LHCN-M2 (cell line): ENCODE measurements at regions not wholly inside any gene's neighbourhood (a gene's known extent, or its start where the extent isn't known, plus 50 kb on each side); places are given as distances from the start of the nearest gene placed in this dataset.
A peak's percentile ranks its signal among the peaks of the same experiment; 100 is the strongest.

ENCODE experiments used
- DNase-seq: peaks from one replicate; pipeline ENCODE4 v3.0.0-alpha.2; 2012; ENCODE audit warnings: low read depth

DNA sequence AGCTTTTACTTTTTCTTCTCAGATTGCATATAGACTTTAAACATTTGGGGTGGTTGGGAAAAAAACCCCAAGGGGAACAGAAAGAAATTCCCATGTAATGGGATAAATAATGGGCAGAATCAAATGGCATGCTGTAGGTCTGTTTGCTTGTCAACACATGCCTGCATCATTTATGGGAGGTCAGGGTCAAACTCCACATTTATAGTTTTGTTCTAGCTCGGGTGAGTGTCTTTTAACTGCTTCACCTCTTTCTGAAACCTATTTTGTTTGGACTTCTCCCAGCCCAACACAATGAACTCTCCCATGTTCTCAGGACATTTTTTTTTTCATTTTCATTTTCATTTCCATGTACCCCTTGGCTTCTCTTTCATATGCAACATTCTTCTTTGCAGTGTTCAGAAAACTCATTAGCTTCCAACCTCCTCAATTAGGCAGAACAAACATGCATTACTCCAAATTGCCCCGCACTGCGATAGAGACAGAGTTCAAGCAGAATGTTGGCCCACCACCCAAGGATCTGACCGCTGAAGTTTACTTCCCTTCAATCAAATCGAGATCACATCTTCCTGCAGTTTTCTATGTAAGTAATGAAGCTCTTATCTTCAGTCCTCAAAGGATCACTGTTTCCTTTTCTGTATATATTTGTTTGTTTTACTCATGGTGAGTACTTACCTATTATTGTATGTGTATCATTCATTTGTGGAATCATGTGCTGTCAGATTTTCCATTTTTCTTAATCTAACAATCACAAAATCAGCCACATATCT lies 354.6 kb downstream of the ZSWIM6 start:
- DNase-seq = no peak

DNA sequence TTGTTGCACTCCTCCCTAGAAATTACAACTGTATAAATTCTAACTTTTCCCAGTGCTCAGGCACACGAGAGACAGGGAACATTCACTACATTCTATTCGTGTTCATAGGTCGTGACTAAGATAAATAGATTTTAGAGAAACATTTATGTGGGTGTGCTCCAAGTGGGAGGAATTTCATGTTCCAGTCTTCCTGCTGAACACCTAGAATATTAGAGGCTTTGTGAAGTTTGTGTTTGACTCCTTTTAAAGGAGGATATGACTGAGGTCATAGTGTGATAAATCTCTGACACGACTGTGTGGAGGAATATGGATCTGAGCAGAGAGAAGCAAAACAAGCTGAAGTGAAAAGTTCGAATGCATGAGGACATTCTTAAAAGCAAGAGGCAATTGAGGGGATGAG lies 355.3 kb downstream of the ZSWIM6 start:
- DNase-seq = no peak

DNA sequence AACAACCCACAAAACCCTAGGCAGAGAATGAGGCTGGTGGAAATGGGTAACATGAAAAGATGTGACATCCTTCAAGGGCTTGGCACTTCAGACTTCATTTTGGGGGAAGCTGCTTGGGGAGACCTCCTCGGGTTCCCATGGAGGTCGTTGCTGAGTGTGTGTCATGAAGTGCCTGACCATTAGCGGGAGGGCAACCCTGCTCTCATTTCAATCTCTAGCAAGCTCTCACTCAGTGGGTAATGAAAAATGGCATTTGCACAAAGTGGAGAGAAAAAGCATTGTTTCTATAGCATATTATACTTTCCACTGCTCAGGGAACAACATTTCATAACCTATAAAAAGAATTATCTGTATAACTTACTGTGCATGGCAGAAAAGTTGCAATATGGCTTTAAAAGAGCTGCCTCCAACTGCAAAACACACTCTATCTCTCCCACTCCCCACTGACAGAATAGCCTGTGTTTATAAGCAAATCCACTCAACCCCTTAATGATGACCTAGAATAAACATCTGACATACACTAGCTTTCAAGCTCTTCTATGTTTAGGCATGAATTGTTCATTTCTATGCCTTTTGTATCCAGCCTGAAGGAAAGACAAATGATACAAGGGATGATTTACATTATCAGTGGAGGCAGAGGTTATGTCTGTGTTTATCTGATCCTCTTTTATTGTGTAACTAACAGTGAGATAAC lies 357.2 kb downstream of the ZSWIM6 start:
- DNase-seq = no peak

DNA sequence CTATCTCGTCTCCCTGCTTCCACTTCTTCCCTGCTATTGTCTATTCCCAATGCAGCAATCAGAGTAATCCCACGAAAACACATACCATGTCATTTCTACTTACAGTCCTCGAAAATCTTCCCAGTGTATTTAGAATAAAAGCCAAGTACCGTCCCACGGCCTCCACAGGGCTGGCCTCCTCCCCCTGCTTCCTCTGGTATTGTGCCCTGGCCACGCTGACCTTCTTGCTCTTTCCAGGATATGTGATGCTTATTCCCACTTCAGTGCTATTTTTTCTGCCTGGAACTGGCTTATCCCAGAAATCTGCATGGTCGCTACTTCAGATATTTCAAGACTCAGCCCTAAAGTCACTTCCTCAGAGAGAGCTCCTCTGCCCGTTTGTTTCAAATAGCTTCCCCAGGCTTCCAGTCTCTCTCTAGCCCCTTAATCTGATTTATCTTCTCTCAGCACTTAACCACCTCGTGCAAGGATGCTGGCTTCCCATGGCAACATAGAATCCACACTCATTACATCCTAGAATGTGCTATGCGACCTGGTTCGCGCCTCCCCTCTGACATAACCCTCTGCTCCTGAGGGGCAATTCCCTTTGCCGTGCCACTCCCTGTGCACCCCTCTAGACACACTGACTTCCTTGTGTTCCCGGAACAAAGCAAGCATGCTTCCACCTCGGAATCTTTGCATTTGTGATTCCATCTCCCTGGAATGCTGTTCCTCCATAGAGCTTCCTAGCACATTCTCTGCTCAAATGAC lies 365.9 kb downstream of the ZSWIM6 start:
- DNase-seq = no peak

GRCh38 chr5:61701877-61702602 lies 370.0 kb downstream of the ZSWIM6 start:
- DNase-seq = no peak

DNA sequence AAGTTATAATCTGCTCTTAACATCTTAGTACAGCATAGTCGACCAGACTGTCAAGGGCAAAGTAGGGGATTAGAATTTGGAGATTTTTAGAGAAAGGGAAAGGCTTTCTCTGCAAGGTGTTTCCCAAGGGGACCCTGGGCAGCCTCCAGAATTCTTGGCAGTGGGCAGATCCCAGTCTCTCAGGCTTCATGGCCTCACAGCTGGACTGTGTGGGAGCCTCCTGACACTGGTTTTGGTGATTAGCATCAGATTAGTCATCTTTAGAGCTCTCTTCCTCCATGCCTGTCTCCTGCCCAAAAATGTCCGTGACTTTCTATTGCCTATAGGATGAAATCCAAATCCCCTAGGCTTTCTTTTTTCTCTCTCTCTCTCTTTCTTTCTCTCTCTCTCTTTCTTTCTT lies 370.7 kb downstream of the ZSWIM6 start:
- DNase-seq = peak; percentile 4

GRCh38 chr5:61704289-61704688 lies 372.2 kb downstream of the ZSWIM6 start:
- no peak for DNase-seq

DNA sequence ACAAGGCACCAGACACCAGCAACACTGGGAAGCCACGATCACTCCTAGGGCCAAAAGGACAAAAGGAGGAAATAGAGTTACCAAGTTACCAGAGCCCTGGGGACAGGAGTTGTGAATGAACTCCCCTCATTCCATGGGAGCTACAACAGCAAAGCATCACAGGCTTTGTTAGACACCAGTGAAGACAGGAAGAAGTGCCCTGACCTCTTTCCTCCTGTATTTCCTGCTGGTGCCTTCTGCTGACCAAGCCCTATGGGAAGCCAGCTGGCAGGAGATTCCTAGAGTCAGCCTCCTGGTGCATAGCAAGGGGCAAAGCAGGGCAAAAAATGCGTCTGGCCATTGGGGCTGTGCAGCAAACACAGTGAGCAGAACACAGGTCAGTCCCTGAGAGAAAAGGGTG lies 374.7 kb downstream of the ZSWIM6 start:
- DNase-seq = no peak

- DNase-seq = no peak
These were observed 387.1 kb downstream of the ZSWIM6 start for GRCh38 chr5:61719124-61719523.

- DNase-seq = no peak
These were observed 388.8 kb downstream of the ZSWIM6 start for GRCh38 chr5:61720829-61721228.

DNA sequence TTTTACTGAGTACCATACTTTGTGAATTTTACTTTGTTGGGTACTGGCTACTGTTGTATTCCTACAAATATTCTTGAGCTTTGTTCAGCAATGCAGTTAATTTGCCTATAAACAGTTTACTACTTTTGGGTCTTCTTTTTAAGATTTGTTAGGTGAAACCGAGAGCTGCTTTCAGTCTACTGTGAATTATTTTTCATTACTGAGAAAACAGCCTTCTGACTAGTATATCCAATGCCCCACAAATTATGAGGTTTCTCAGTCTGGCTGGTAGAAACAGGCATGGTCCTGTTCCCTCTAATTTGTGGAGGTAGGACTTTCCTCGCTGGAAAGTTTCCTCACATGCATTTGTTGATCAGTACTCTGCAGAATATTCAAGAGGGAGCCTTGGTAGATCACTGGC lies 392.0 kb downstream of the ZSWIM6 start:
- DNase-seq = no peak

DNA sequence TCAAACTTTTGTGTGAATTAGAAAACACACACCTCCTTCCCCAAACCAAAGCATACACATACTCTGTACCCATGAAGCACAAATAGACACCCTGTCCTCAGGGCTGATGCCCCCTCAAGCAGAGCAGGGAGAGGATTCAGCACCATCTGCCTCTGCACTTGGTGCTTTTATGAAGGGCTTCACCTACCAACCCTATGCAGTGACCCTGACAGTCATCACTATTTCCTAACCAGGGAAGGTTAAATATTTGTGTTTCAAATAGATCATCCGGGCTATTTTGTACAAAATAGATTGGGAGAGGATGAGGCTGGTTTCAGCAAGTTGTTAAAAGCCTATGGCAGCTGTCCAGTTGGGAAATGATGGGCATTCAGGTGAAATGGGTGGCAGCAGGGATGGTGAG lies 396.2 kb downstream of the ZSWIM6 start:
- no peak for DNase-seq

DNA sequence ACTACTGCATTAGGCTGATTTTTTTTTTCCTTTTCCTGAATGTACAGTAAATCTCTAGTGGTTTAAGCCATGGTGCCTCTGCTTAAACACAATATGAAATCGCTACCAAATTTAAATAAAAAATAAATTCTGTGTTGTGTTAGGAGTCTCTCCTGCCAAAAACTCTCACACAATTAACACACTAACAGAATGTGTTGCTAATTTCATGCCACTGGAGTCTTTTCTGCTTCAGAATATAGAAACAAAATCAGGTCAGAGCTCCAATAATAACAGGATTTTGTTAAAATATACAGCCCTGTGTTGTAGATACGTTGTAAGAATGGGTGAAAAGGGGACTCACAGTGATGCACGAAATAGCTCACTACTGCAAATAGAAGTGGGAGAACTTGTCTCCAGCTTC lies 398.8 kb downstream of the ZSWIM6 start:
- DNase-seq = no peak

GRCh38 chr5:61731267-61731945 lies 399.3 kb downstream of the ZSWIM6 start:
- no peak for DNase-seq

GRCh38 chr5:61731946-61732314 lies 399.9 kb downstream of the ZSWIM6 start:
- no peak for DNase-seq

- DNase-seq = no peak
These were observed 400.3 kb downstream of the ZSWIM6 start for GRCh38 chr5:61732369-61732768.

- DNase-seq = no peak
These were observed 400.7 kb downstream of the ZSWIM6 start for GRCh38 chr5:61732796-61733195.

- no peak for DNase-seq
These were observed 401.9 kb downstream of the ZSWIM6 start for GRCh38 chr5:61734001-61734400.

- DNase-seq = no peak
These were observed 402.9 kb downstream of the ZSWIM6 start for GRCh38 chr5:61734966-61735365.

DNA sequence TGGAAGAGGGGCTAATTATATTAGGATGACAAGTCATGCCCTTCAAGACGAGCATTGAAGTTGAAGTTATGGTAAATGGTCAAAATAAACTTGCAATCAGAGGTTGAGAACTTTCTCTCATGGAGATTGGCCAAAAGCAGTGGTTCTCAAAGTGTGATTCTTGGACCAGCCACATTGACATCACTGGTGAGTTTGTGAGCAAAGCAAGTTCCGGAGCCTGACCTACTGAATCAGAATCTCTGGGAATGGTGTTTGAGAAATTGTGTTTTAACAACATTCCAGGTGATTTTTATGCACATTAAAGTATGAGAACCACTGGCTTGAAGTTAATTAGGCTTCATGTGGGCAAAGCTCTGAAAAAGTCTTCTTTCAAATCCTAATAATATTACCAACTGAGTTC lies 403.5 kb downstream of the ZSWIM6 start:
- no peak for DNase-seq

DNA sequence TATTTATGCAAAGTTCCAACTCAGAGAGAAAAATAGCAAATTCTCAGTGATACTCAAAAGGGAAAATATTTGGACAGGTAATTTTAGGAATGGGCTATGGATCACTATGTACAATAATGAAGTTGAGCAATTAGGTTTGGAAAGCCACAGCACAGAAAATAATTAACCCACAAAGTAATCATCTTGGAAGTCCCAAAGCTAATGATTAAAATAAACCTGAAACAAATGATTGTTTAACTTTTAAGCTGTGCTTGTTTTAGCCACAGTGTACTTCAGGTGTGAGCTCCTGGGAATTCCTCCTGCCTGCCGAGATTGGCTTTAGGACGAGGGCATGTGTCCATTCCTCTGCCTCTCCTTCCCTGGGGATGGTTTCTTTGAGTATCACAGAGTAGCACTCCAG lies 403.9 kb downstream of the ZSWIM6 start:
- DNase-seq = no peak
